Hepatocyte (in vitro differentiated cells): ENCODE measurements at regions not wholly inside any gene's neighbourhood (a gene's known extent, or its start where the extent isn't known, plus 50 kb on each side); places are given as distances from the start of the nearest gene placed in this dataset.

Experiments used
- DNase-seq: peaks from one replicate; pipeline ENCODE4 v3.0.0-alpha.2; 2016; ENCODE audit warnings: low spot score
- H2AFZ ChIP-seq: fragments of 200-600 bp; sonication (generic); 2 replicates; pipeline ENCODE4 v1.6.0; 2016; ENCODE audit warnings: antibody characterized with exemption, mild to moderate bottlenecking
- H3K27ac ChIP-seq: fragments of 200-600 bp; sonication (generic); 2 replicates; pipeline ENCODE4 v1.5.1; 2016; ENCODE audit warnings: mild to moderate bottlenecking
- H3K27me3 ChIP-seq: fragments of 200-600 bp; sonication (generic); 2 replicates; pipeline ENCODE4 v1.6.1; 2016
- H3K36me3 ChIP-seq: fragments of 200-600 bp; sonication (generic); replicated peaks from 2 replicates; pipeline ENCODE4 v1.5.1; 2016; ENCODE audit warnings: low read depth; ENCODE audit not compliant: insufficient read depth
- H3K4me1 ChIP-seq: fragments of 200-600 bp; sonication (generic); 2 replicates; pipeline ENCODE4 v1.5.1; 2016; ENCODE audit warnings: mild to moderate bottlenecking, moderate library complexity; ENCODE audit not compliant: insufficient read depth
- H3K4me2 ChIP-seq: fragments of 200-600 bp; sonication (generic); 2 replicates; pipeline ENCODE4 v1.6.0; 2016
- H3K4me3 ChIP-seq: fragments of 200-600 bp; sonication (generic); 2 replicates; pipeline ENCODE4 v1.5.1; 2016; ENCODE audit warnings: mild to moderate bottlenecking
- H3K79me2 ChIP-seq: fragments of 200-600 bp; sonication (generic); 2 replicates; pipeline ENCODE4 v1.6.0; 2017; ENCODE audit warnings: mild to moderate bottlenecking
- H3K9me2 ChIP-seq: fragments of 200-600 bp; sonication (generic); replicated peaks from 2 replicates; pipeline ENCODE4 v1.6.0; 2017; ENCODE audit warnings: mild to moderate bottlenecking; ENCODE audit not compliant: insufficient read depth
- H3K9me3 ChIP-seq: fragments of 200-600 bp; sonication (generic); 2 replicates; pipeline ENCODE4 v1.5.1; 2016; ENCODE audit warnings: low read depth, mild to moderate bottlenecking
- H4K20me1 ChIP-seq: fragments of 200-600 bp; sonication (generic); 2 replicates; pipeline ENCODE4 v1.6.0; 2016; ENCODE audit warnings: mild to moderate bottlenecking; ENCODE audit not compliant: insufficient read depth, poor library complexity, severe bottlenecking
- CTCF ChIP-seq: fragments of 200-600 bp; sonication (generic); IDR thresholded peaks from 2 replicates; pipeline ENCODE4 v1.5.1; 2016; ENCODE audit warnings: antibody characterized with exemption, mild to moderate bottlenecking; ENCODE audit not compliant: poor library complexity
- EZH2 ChIP-seq: fragments of 200-600 bp; sonication (generic); IDR thresholded peaks from 2 replicates; pipeline ENCODE4 v1.6.1; 2016; ENCODE audit warnings: antibody characterized with exemption, mild to moderate bottlenecking, borderline replicate concordance
- EZH2phosphoT487 ChIP-seq: fragments of 200-600 bp; sonication (generic); IDR thresholded peaks from one replicate; pipeline ENCODE4 v1.6.1; 2018; ENCODE audit warnings: antibody characterized with exemption, mild to moderate bottlenecking, low read depth, moderate library complexity; ENCODE audit not compliant: unreplicated experiment, severe bottlenecking
- WGBS: methylation state at CpG from one replicate; pipeline ENCODE4 v1.1.6; 2016; ENCODE audit warnings: low lambda C conversion rate; ENCODE audit errors: missing lambda C conversion rate; 5-methylcytosine and 5-hydroxymethylcytosine counted together

GRCh38 chr20:48076747-48077146 lies 291.5 kb upstream of the SULF2 start:
- H3K4me1 ChIP-seq: no peaks in the 10 kb centered on the region
- DNase-seq: no peak
- H3K27ac ChIP-seq: no peak overlapping the region
- TF ChIP-seq EZH2 (no peak), CTCF (no peak), EZH2phosphoT487 (no peak)
- no peak overlapping the region for H2AFZ ChIP-seq
- H3K4me2 ChIP-seq: no peak overlapping the region
- no peaks in the 10 kb centered on the region for H4K20me1 ChIP-seq
- H3K4me3 ChIP-seq: no peak overlapping the region
- no peaks in the 10 kb centered on the region for H3K79me2 ChIP-seq
- H3K9me2 ChIP-seq: no peaks in the 10 kb centered on the region
- H3K36me3 ChIP-seq: no peaks in the 10 kb centered on the region
- no peaks in the 10 kb centered on the region for H3K9me3 ChIP-seq
- no peaks in the 10 kb centered on the region for H3K27me3 ChIP-seq
- 62% methylated on average over 6 of the region's 6 CpGs for WGBS

- no peak overlapping the region for H3K4me3 ChIP-seq
- no peaks in the 10 kb centered on the region for H3K9me3 ChIP-seq
- no peak for DNase-seq
- H3K27me3 ChIP-seq: no peaks in the 10 kb centered on the region
- no peaks in the 10 kb centered on the region for H3K9me2 ChIP-seq
- H3K79me2 ChIP-seq: no peaks in the 10 kb centered on the region
- no peaks in the 10 kb centered on the region for H4K20me1 ChIP-seq
- TF ChIP-seq CTCF (no peak), EZH2phosphoT487 (no peak), EZH2 (no peak)
- WGBS: 92% methylated on average over 11 of the region's 11 CpGs
- no peaks in the 10 kb centered on the region for H3K36me3 ChIP-seq
- no peak overlapping the region for H2AFZ ChIP-seq
- no peak overlapping the region for H3K4me2 ChIP-seq
- H3K27ac ChIP-seq: no peak overlapping the region
- H3K4me1 ChIP-seq: no peaks in the 10 kb centered on the region
These were observed 291.0 kb upstream of the SULF2 start for GRCh38 chr20:48076247-48076646.

- H3K27me3 ChIP-seq: no peaks in the 10 kb centered on the region
- H3K27ac ChIP-seq: no peak overlapping the region
- DNase-seq: no peak
- H3K4me1 ChIP-seq: no peaks in the 10 kb centered on the region
- H3K9me2 ChIP-seq: no peaks in the 10 kb centered on the region
- H3K36me3 ChIP-seq: no peaks in the 10 kb centered on the region
- no peaks in the 10 kb centered on the region for H3K9me3 ChIP-seq
- no peak for TF ChIP-seq CTCF
- TF ChIP-seq EZH2phosphoT487: no peak
- TF ChIP-seq EZH2: no peak
- no peak overlapping the region for H3K4me2 ChIP-seq
- no peaks in the 10 kb centered on the region for H3K79me2 ChIP-seq
- H4K20me1 ChIP-seq: no peaks in the 10 kb centered on the region
- H3K4me3 ChIP-seq: no peak overlapping the region
- WGBS: 67% methylated on average over 7 of the region's 7 CpGs
- no peak overlapping the region for H2AFZ ChIP-seq
These were observed 290.4 kb upstream of the SULF2 start for GRCh38 chr20:48075591-48076174.
